BJ (cell line): ENCODE measurements at regions not wholly inside any gene's neighbourhood (a gene's known extent, or its start where the extent isn't known, plus 50 kb on each side); places are given as distances from the start of the nearest gene placed in this dataset.

Source experiments
- CTCF ChIA-PET: fragments of 350-600 bp; formaldehyde crosslinking; extraction: SDS; loops from one replicate; lab custom pipeline; 2021; ENCODE audit warnings: antibody characterized with exemption, inconsistent platforms; lab: Yijun Ruan, JAX
- POLR2A ChIA-PET: fragments of 300-600 bp; sonication (Branson Sonifier 250); formaldehyde crosslinking; extraction: SDS; loops from one replicate; lab custom pipeline; 2021; ENCODE audit warnings: antibody characterized with exemption; lab: Charles Lee
- DNase-seq: peaks from one replicate; pipeline ENCODE4 v3.0.0-alpha.2; 2011; ENCODE audit warnings: low read depth
- H3K27me3 ChIP-seq: 2 replicates; pipeline ENCODE4 v1.6.0; 2011; ENCODE audit warnings: low read length; ENCODE audit not compliant: control insufficient read depth, insufficient read depth
- H3K36me3 ChIP-seq: 2 replicates; pipeline ENCODE4 v1.5.1; 2011; ENCODE audit warnings: low read length; ENCODE audit not compliant: control insufficient read depth, insufficient read depth
- H3K4me3 ChIP-seq: 2 replicates; pipeline ENCODE4 v1.5.1; 2011; ENCODE audit warnings: low read depth, mild to moderate bottlenecking, control low read depth, low read length
- TF ChIP-seq, protein P1 (sequence below): IDR thresholded peaks from 2 replicates; pipeline ENCODE4 v1.5.1; 2011; ENCODE audit warnings: low read depth, mild to moderate bottlenecking, control low read depth, inconsistent platforms, low read length, moderate library complexity; ENCODE audit not compliant: insufficient read depth

DNA sequence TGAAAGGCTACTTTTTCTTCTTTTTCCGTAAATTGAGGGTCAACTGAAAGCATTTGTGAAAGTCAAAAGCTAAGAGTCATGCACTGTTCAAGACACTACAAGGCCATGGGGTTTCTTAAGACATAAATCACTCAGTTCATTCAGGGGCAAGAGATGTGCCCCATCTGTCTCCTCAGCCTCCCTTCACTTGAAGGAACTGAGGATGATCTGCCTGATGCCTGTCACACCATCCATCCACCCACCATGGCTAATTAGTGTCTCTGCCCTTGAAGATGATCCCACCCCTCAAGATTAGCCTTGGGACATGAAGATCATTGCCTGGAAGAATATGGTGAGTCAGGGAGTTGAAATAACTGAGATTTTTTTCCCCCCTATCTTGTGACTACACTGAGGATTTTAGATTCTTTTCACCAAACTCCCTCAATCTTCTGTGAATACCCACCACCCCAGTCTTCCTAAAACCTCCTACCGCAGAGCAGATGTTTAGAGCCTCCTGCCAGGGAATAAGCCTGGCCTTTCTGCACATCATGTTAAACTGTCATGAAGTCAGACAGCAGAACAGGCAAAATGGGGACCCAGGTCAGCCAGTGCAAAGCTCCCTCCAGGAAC lies 88.6 kb upstream of the LMO4 start:
- POLR2A ChIA-PET, result no interaction called here
- H3K4me3 ChIP-seq, result no peak overlapping the region

DNA sequence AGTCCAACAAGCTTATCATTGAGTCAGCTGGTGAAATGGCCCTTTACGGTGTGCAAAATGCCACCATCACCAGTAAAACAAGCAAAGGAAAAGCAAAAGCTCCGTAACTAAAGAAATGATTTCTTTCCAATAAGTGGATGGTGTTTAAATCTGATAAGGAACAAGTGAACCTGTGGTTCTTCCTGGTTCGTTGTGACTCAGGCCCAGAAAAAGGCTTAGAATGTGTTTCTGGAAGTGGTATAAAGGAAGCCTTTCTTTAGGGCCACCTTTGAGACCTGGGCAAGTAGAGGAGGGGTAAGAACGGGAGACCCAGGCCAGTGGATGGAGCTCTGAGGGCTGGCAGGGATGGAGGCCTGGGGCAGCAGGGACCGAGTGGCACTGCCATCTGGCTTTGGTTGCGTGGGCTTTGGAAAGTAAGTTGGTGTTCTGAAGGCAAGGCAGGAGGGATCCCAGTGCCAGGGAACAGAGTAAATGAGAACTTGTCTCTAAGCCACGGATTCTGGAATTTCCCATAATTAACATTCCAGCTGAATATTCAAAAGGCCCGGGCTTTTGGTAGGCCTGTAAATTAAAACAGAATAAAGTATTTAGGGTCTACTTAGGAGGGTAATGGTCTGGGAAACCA lies 87.9 kb upstream of the LMO4 start:
- Histone ChIP-seq H3K4me3 (no peak overlapping the region), H3K27me3 (no peaks in the 10 kb centered on the region), H3K36me3 (no peaks in the 10 kb centered on the region)
- ChIA-PET CTCF (interaction anchor here (0.8 to 1.9 kb wide), 2 partner anchors 12 to 14 kb away, joined by 3 to 5 read pairs; no protein-coding TSS in a partner anchor), POLR2A (no interaction called here)
- no peak for DNase-seq
- TF ChIP-seq, protein P1, sequence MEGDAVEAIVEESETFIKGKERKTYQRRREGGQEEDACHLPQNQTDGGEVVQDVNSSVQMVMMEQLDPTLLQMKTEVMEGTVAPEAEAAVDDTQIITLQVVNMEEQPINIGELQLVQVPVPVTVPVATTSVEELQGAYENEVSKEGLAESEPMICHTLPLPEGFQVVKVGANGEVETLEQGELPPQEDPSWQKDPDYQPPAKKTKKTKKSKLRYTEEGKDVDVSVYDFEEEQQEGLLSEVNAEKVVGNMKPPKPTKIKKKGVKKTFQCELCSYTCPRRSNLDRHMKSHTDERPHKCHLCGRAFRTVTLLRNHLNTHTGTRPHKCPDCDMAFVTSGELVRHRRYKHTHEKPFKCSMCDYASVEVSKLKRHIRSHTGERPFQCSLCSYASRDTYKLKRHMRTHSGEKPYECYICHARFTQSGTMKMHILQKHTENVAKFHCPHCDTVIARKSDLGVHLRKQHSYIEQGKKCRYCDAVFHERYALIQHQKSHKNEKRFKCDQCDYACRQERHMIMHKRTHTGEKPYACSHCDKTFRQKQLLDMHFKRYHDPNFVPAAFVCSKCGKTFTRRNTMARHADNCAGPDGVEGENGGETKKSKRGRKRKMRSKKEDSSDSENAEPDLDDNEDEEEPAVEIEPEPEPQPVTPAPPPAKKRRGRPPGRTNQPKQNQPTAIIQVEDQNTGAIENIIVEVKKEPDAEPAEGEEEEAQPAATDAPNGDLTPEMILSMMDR, result no peak

More for the DNA sequence above, 88.6 kb upstream of the LMO4 start:
- Histone ChIP-seq H3K36me3 (no peaks in the 10 kb centered on the region), H3K27me3 (no peaks in the 10 kb centered on the region)
- CTCF ChIA-PET, result interaction anchor here (1.0 to 1.9 kb wide), 3 partner anchors 9 to 12 kb away, joined by 3 to 5 read pairs (median 4); no protein-coding TSS in a partner anchor
- TF ChIP-seq, protein P1, result no peak
- no peak for DNase-seq

DNA sequence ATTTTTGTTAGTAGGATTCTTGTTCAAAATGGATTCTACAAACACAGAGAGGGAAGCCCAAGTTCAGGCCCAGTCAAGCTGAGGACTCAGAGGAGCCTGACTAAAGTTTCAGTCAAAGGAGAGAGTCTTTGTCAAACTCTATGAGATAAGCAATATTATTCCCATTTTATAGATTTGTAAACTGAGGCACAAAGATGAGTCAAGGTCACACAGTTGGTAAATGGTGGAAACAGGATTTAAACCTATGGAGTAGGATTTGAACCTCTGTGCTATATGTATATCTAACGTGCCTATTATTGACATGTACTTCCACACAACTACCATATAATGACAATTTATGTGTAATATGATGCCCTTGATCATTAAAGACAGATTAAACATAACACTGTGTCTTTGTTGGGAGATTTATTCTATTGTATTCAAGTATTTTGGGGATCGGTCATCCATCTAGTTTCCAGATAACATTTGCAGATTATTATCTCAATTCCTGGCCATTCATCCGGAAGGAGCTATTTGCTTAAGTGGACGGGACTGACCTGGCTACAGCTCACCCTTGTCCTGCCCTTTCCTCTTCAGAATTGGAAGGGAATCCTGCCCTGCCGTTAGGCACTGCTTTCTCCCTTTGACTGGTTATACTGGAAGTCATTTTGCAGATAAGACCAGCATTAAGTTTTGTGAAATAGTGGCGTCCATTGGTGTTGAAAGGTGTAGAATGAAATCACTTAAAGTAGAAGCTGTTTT lies 86.1 kb upstream of the LMO4 start:
- ChIA-PET POLR2A (interaction anchor here (1.1 kb wide), 1 partner anchor 10 kb away, joined by 3 read pairs; no protein-coding TSS in a partner anchor), CTCF (interaction anchor here (1.5 kb wide), 1 partner anchor 111 kb away, joined by 4 read pairs; no protein-coding TSS in a partner anchor)
- no peak for DNase-seq

DNA sequence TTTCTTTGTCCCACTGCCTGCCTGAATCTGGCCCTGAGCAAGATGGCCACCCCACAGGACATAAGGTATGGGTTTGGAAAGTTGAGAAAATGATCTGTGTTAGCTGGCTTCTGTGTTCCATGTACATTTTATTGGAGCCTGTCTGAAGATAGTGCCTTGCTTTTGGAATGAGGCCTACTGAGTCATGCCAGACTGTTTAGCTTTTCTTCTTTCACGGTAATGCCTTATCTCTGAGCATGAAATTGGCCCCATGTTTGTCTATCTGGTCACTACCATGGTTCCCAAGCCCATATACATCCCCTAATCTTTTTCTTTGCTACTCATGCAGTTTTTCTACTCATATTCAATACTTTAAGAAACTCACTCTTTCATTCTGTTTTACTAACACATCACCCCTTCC lies 85.1 kb upstream of the LMO4 start:
- no peaks in the 10 kb centered on the region; the same call in none of the 2 replicates for H3K27me3 ChIP-seq
- ChIA-PET POLR2A (interaction anchor here (0.6 to 1.1 kb wide), 2 partner anchors 9 to 229 kb away, joined by 3 to 5 read pairs; no protein-coding TSS in a partner anchor), CTCF (interaction anchor here (1.5 kb wide), 1 partner anchor 112 kb away, joined by 4 read pairs; no protein-coding TSS in a partner anchor)
- TF ChIP-seq, protein P1, result no peak
- no peaks in the 10 kb centered on the region for H3K36me3 ChIP-seq
- no peak for DNase-seq
- no peak overlapping the region for H3K4me3 ChIP-seq

More for the DNA sequence above, 86.1 kb upstream of the LMO4 start:
- Histone ChIP-seq H3K4me3 (no peak overlapping the region), H3K36me3 (no peaks in the 10 kb centered on the region), H3K27me3 (no peaks in the 10 kb centered on the region; the same call in none of the 2 replicates)
- TF ChIP-seq, protein P1, result no peak

DNA sequence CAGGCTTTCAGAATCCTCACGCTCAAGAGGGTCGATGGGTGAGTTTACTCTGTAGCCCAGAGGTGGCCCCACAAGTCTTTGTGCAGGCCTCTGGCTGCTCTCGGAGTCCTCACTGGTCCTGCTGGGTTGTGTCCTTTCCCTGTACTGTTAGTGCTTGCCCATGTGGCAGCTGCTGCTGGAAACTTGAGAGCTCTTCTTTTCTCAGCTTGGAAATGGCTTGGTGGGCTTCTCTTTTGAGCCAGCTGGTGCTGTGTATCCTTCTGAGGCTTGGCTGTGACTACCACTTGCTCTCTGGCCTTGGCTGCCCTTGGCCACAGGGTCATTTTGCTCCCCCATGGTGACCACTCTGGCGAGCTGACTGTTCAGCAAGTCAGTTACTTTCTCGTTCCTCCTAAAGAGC lies 82.2 kb upstream of the LMO4 start:
- Histone ChIP-seq H3K36me3 (no peaks in the 10 kb centered on the region), H3K27me3 (no peaks in the 10 kb centered on the region; the same call in none of the 2 replicates), H3K4me3 (no peak overlapping the region)
- no peak for DNase-seq
- POLR2A ChIA-PET, result no interaction called here
- CTCF ChIA-PET, result no interaction called here
- TF ChIP-seq, protein P1, result no peak
